PC-3 (cell line): ENCODE measurements at regions not wholly inside any gene's neighbourhood (a gene's known extent, or its start where the extent isn't known, plus 50 kb on each side); places are given as distances from the start of the nearest gene placed in this dataset.

Experiments
- ATAC-seq: fragments of 200-7000 bp; cut with Tn5 transposase; 2 replicates; pipeline ENCODE4 v1.9.1; 2020; ENCODE audit warnings: mild to moderate bottlenecking, moderate library complexity
- BruUV-seq: library from RNA; stranded (reverse); fragments of 400-500 nt; replicated peaks from 2 replicates; lab custom pipeline; 2021; lab: Mats Ljungman, UMichigan
- CTCF ChIA-PET: fragments of 300-600 bp; sonication (Branson Sonifier 250); formaldehyde crosslinking; loops from one replicate; lab custom pipeline; 2022; ENCODE audit warnings: antibody characterized with exemption; lab: Charles Lee
- POLR2A ChIA-PET: fragments of 300-600 bp; sonication (Branson Sonifier 250); formaldehyde crosslinking; loops from one replicate; lab custom pipeline; 2022; ENCODE audit warnings: antibody characterized with exemption; ENCODE audit not compliant: unreplicated experiment; lab: Charles Lee
- DNase-seq: peaks from one replicate; pipeline ENCODE4 v3.0.0-alpha.2; 2015
- H2AFZ ChIP-seq: fragments of 300-600 bp; sonication (generic); 2 replicates; pipeline ENCODE4 v1.6.0; 2016; ENCODE audit warnings: antibody characterized with exemption, low read length
- H3F3A ChIP-seq: fragments of 300-600 bp; sonication (generic); one replicate; pipeline ENCODE4 v1.6.0; 2017; ENCODE audit warnings: antibody characterized with exemption, low read length, control low read depth, mild to moderate bottlenecking; ENCODE audit not compliant: unreplicated experiment
- H3K27ac ChIP-seq: fragments of 300-600 bp; sonication (generic); 2 replicates; pipeline ENCODE4 v1.5.1; 2016; ENCODE audit warnings: mild to moderate bottlenecking, low read length
- H3K27me3 ChIP-seq: fragments of 300-600 bp; sonication (generic); 2 replicates; pipeline ENCODE4 v1.6.1; 2016; ENCODE audit warnings: low read length, mixed read lengths
- H3K36me3 ChIP-seq: fragments of 300-600 bp; sonication (generic); 2 replicates; pipeline ENCODE4 v1.6.1; 2016; ENCODE audit warnings: low read depth, mixed run types, low read length, mixed read lengths
- H3K4me1 ChIP-seq: fragments of 300-600 bp; sonication (generic); 2 replicates; pipeline ENCODE4 v1.5.1; 2016; ENCODE audit warnings: low read length; ENCODE audit not compliant: insufficient read depth
- H3K4me2 ChIP-seq: fragments of 300-600 bp; sonication (generic); 2 replicates; pipeline ENCODE4 v1.6.0; 2016; ENCODE audit warnings: low read length
- H3K4me3 ChIP-seq: fragments of 300-600 bp; sonication (generic); 2 replicates; pipeline ENCODE4 v1.5.1; 2016; ENCODE audit warnings: mild to moderate bottlenecking, low read length, mixed read lengths
- H3K79me2 ChIP-seq: fragments of 300-600 bp; sonication (generic); 2 replicates; pipeline ENCODE4 v1.6.1; 2017; ENCODE audit warnings: low read length, mixed read lengths
- H3K9ac ChIP-seq: fragments of 300-600 bp; sonication (generic); 2 replicates; pipeline ENCODE4 v1.6.0; 2016; ENCODE audit warnings: mild to moderate bottlenecking, low read length
- H3K9me2 ChIP-seq: fragments of 300-600 bp; sonication (generic); replicated peaks from 2 replicates; pipeline ENCODE4 v1.6.1; 2016; ENCODE audit warnings: mixed run types, low read length, mixed read lengths
- H3K9me3 ChIP-seq: fragments of 300-600 bp; sonication (generic); 2 replicates; pipeline ENCODE4 v1.6.1; 2016; ENCODE audit warnings: low read length, mixed read lengths
- H4K20me1 ChIP-seq: fragments of 300-600 bp; sonication (generic); 2 replicates; pipeline ENCODE4 v1.6.1; 2016; ENCODE audit warnings: low read length, mixed read lengths
- EZH2 ChIP-seq: fragments of 300-600 bp; sonication (generic); IDR thresholded peaks from one replicate; pipeline ENCODE4 v1.6.1; 2017; ENCODE audit warnings: antibody characterized with exemption, mild to moderate bottlenecking, low read length; ENCODE audit not compliant: unreplicated experiment
- EZH2phosphoT487 ChIP-seq: fragments of 300-600 bp; sonication (generic); IDR thresholded peaks from 2 replicates; pipeline ENCODE4 v1.6.1; 2018; ENCODE audit warnings: mild to moderate bottlenecking, antibody characterized with exemption, low read length, borderline replicate concordance
- intact Hi-C: fragments of 100-400 bp; cut with micrococcal nuclease; formaldehyde crosslinking; loops from 2 replicates; pipeline ENCODE4 v1.9.0; 2023
- TF ChIP-seq, protein P1 (sequence below): fragments of 300-600 bp; sonication (generic); conservative IDR thresholded peaks from 2 replicates; pipeline ENCODE4 v1.5.1; 2017; ENCODE audit warnings: antibody characterized with exemption, low read depth, mild to moderate bottlenecking, low read length

DNA sequence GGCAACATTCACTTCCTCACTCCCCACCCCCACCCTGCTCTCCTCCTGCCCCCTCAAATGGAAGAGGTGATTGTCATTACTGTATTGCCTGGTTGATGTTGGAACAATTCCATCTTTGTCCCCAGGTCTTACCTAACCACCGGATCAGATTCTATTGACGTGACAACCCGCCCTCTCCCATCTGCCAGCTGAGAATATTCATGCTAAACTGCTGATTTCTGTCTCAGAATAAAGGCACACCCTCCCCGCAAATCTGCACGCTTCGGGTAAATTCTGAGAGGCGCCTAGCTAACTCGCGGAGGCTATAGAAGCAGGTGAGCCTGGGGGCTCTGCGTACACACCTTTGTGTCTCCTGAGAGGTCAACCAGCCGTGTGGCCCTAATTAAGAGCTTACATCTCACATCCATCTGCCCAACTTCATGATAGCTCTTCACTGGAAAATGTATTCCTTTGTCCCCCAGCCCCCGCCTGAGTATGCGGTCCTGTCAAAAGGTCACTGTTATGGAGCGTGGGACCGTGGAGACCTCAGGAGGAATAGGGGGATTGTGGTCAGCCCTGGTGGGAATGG lies 1054.3 kb downstream of the VRK1 start:
- intact Hi-C loops: no loop called here
- Histone ChIP-seq H3K9ac (no peak overlapping the region), H3K4me3 (no peak overlapping the region), H3K27ac (no peak overlapping the region), H3K9me2 (no peaks in the 10 kb centered on the region), H3K9me3 (no peaks in the 10 kb centered on the region), H3K79me2 (no peaks in the 10 kb centered on the region), H4K20me1 (no peaks in the 10 kb centered on the region), H2AFZ (no peak overlapping the region), H3K36me3 (no peaks in the 10 kb centered on the region), H3K4me1 (no peaks in the 10 kb centered on the region), H3K27me3 (peaks cover 46% of the 10 kb centered on the region), H3K4me2 (no peak overlapping the region), H3F3A (no peaks in the 10 kb centered on the region)
- no peak for DNase-seq
- no peak for ATAC-seq
- ChIA-PET POLR2A (no interaction called here), CTCF (no interaction called here)
- TF ChIP-seq, protein P1, sequence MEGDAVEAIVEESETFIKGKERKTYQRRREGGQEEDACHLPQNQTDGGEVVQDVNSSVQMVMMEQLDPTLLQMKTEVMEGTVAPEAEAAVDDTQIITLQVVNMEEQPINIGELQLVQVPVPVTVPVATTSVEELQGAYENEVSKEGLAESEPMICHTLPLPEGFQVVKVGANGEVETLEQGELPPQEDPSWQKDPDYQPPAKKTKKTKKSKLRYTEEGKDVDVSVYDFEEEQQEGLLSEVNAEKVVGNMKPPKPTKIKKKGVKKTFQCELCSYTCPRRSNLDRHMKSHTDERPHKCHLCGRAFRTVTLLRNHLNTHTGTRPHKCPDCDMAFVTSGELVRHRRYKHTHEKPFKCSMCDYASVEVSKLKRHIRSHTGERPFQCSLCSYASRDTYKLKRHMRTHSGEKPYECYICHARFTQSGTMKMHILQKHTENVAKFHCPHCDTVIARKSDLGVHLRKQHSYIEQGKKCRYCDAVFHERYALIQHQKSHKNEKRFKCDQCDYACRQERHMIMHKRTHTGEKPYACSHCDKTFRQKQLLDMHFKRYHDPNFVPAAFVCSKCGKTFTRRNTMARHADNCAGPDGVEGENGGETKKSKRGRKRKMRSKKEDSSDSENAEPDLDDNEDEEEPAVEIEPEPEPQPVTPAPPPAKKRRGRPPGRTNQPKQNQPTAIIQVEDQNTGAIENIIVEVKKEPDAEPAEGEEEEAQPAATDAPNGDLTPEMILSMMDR: no peak
- TF ChIP-seq EZH2: no peak
- no peak for TF ChIP-seq EZH2phosphoT487
- no TSS peak for BruUV-seq

GRCh38 chr14:97854918-97855317 lies 1057.7 kb downstream of the VRK1 start:
- DNase-seq: no peak
- H3K79me2 ChIP-seq: no peaks in the 10 kb centered on the region
- H3K4me1 ChIP-seq: no peaks in the 10 kb centered on the region
- no peaks in the 10 kb centered on the region for H4K20me1 ChIP-seq
- intact Hi-C loops: no loop called here
- CTCF ChIA-PET: no interaction called here
- H3K27me3 ChIP-seq: peaks cover 24% of the 10 kb centered on the region
- ATAC-seq: no peak
- H3K9ac ChIP-seq: no peak overlapping the region
- BruUV-seq: no TSS peak
- POLR2A ChIA-PET: no interaction called here
- no peaks in the 10 kb centered on the region for H3K9me3 ChIP-seq
- no peak overlapping the region for H3K4me3 ChIP-seq
- H3K27ac ChIP-seq: no peak overlapping the region
- no peaks in the 10 kb centered on the region for H3K36me3 ChIP-seq
- TF ChIP-seq EZH2phosphoT487 (no peak), EZH2 (no peak)
- TF ChIP-seq, protein P1: no peak
- H3K9me2 ChIP-seq: no peaks in the 10 kb centered on the region
- H2AFZ ChIP-seq: peak overlapping the region; percentile 18; the same call in 1 of the 2 replicates
- no peaks in the 10 kb centered on the region for H3F3A ChIP-seq
- no peak overlapping the region for H3K4me2 ChIP-seq

GRCh38 chr14:97866195-97866594 lies 1069.0 kb downstream of the VRK1 start:
- H3K4me3 ChIP-seq: no peak overlapping the region
- H3K27me3 ChIP-seq: peaks cover 18% of the 10 kb centered on the region
- H2AFZ ChIP-seq: no peak overlapping the region
- TF ChIP-seq EZH2phosphoT487 (no peak), EZH2 (no peak)
- TF ChIP-seq, protein P1: no peak
- H3K9me3 ChIP-seq: no peaks in the 10 kb centered on the region
- no peaks in the 10 kb centered on the region for H3K79me2 ChIP-seq
- ATAC-seq (no peak), DNase-seq (no peak)
- H3K36me3 ChIP-seq: no peaks in the 10 kb centered on the region
- intact Hi-C loops: no loop called here
- ChIA-PET CTCF (no interaction called here), POLR2A (no interaction called here)
- no TSS peak for BruUV-seq
- no peak overlapping the region for H3K27ac ChIP-seq
- H3K9me2 ChIP-seq: no peaks in the 10 kb centered on the region
- no peaks in the 10 kb centered on the region for H4K20me1 ChIP-seq
- H3K4me1 ChIP-seq: no peaks in the 10 kb centered on the region
- no peak overlapping the region for H3K9ac ChIP-seq
- H3K4me2 ChIP-seq: no peak overlapping the region
- no peaks in the 10 kb centered on the region for H3F3A ChIP-seq
